ENCODE measurements at regions not wholly inside any gene's neighbourhood (a gene's known extent, or its start where the extent isn't known, plus 50 kb on each side); places are given as distances from the start of the nearest gene placed in this dataset.

DNA sequence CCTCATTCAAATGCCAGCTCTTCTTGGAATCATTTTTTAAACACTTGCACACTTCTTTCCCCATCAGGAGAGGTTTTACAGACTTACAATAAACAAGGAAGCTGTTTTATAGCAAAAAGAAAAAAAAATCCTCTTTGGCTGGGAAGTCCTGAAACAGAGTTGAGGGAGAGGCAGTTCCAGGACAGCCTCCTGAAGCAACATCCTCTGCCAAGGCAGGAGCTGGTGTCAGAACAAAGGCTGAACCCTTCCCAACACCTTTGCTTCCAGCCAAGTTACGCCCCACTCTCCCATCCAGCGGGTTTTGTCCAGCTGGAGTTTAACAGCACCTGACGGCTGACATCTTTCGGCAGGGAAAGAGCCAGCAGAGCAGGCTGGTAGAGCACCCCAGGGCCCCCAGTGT lies 287.8 kb downstream of the RRAGC start:
- TF ChIP-seq ZFP30 (CRISPR knock-in tag; IDR thresholded peaks at IDR 0.05), result no peak
- TF ChIP-seq CSDC2 (CRISPR knock-in tag; IDR thresholded peaks at IDR 0.05), result no peak
- TF ChIP-seq ZFP3 (CRISPR knock-in tag; IDR thresholded peaks at IDR 0.05), result no peak
- no peak for TF ChIP-seq BACH2 (CRISPR knock-in tag; IDR thresholded peaks at IDR 0.05; ENCODE audit: borderline replicate concordance)
- no peak for TF ChIP-seq ISL1 (CRISPR knock-in tag; IDR thresholded peaks at IDR 0.05)

Measured in SK-N-SH treated with all-trans-retinoic acid at 6 μM for 48 hours (cell line).